Skeletal muscle tissue (tissue), 3 donors: ENCODE measurements at regions not wholly inside any gene's neighbourhood (a gene's known extent, or its start where the extent isn't known, plus 50 kb on each side); places are given as distances from the start of the nearest gene placed in this dataset.

ENCODE experiments used
- H3K27ac ChIP-seq: one replicate; pipeline ENCODE4 v1.7.0; 2013; ENCODE audit warnings: mild to moderate bottlenecking, low read depth, low read length, inconsistent platforms
- H3K27me3 ChIP-seq, 3 donors: one replicate each; pipeline ENCODE4 v1.7.0; 2013; ENCODE audit warnings: low read length in 3 of 3; ENCODE audit not compliant: control insufficient read depth in 3 of 3, insufficient read depth in 3 of 3
- H3K36me3 ChIP-seq, 3 donors: one replicate each; pipeline ENCODE4 v1.7.0; 2013; ENCODE audit warnings: low read length in 3 of 3; ENCODE audit not compliant: control insufficient read depth in 3 of 3, insufficient read depth in 3 of 3
- H3K4me1 ChIP-seq, 3 donors: one replicate each; pipeline ENCODE4 v1.7.0; 2013; ENCODE audit warnings: low read length in 3 of 3, mild to moderate bottlenecking in 3 of 3; ENCODE audit not compliant: control insufficient read depth in 3 of 3, insufficient read depth in 3 of 3
- H3K4me3 ChIP-seq, 3 donors: one replicate each; pipeline ENCODE4 v1.7.0; 2013; ENCODE audit warnings: low read length in 3 of 3
- H3K9ac ChIP-seq, 3 donors: one replicate each; pipeline ENCODE4 v1.7.0; 2013; ENCODE audit warnings: low read length in 3 of 3, mild to moderate bottlenecking in 3 of 3, moderate library complexity in 2 of 3, low read depth in 1 of 3
- H3K9me3 ChIP-seq, 3 donors: one replicate each; pipeline ENCODE4 v1.7.0; 2013; ENCODE audit warnings: low read length in 3 of 3; ENCODE audit not compliant: control insufficient read depth in 3 of 3
- donor health status: Osteomylitis.

DNA sequence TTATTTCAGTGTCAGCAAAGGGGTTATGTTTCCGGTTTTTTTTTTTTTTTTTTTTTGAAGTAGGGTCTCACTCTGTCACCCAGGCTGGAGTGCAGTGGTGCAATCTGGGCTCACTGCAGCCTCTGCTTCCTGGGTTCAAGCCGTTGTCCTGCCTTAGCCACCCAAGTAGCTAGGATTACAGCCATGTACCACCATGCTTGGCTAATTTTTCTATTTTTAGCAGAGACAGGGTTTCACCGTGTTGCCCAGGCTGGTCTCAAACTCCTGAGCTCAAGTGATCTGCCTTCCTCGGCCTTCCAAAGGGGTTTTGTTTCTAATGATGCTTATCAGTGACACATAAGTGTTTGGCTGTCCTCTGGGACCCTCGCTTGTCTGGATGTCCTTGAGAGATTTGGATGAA is 235.7 kb upstream of the C2CD4B start:
- H3K9me3 ChIP-seq = no peaks in the 10 kb centered on the region
- no peak overlapping the region for H3K4me3 ChIP-seq
- H3K27me3 ChIP-seq = no peaks in the 10 kb centered on the region
- H3K4me1 ChIP-seq = peaks cover 12 to 43% (median 19%) of the 10 kb centered on the region in 3 donors
- no peaks in the 10 kb centered on the region for H3K36me3 ChIP-seq
- no peak overlapping the region for H3K9ac ChIP-seq
- no peak overlapping the region for H3K27ac ChIP-seq

DNA sequence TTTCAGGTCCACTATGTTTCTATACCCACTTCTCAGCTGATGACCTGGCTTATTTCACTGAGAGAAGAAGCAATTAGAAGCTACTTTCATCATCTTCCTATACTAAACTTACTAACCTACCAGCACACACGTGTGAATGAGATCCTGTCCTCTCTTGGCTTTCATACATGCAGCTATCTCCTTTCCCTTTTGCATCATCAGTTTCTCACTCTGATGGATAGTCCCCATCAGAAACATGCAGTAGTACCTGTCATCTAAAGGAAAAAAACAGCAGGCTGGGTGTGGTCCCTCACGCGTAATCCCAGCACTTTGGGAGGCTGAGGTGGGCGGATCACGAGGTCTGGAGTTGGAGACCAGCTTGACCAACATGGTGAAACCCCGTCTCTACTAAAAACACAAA is 237.6 kb upstream of the C2CD4B start:
- peaks cover 12 to 49% (median 19%) of the 10 kb centered on the region in 3 donors for H3K4me1 ChIP-seq

GRCh38 chr15:62403164-62403809 is 238.2 kb upstream of the C2CD4B start:
- Histone ChIP-seq H3K4me3 (no peak overlapping the region), H3K4me1 (peaks cover 12 to 49% (median 19%) of the 10 kb centered on the region in 3 donors), H3K9ac (no peak overlapping the region), H3K36me3 (no peaks in the 10 kb centered on the region), H3K27ac (peak overlapping the region; percentile 38), H3K27me3 (no peaks in the 10 kb centered on the region), H3K9me3 (no peaks in the 10 kb centered on the region)

More for the DNA sequence above, 237.6 kb upstream of the C2CD4B start:
- H3K9ac ChIP-seq = no peak overlapping the region
- no peaks in the 10 kb centered on the region for H3K36me3 ChIP-seq
- no peak overlapping the region for H3K4me3 ChIP-seq
- H3K9me3 ChIP-seq = no peaks in the 10 kb centered on the region
- H3K27me3 ChIP-seq = no peaks in the 10 kb centered on the region
- no peak overlapping the region for H3K27ac ChIP-seq

- Histone ChIP-seq H3K9me3 (no peaks in the 10 kb centered on the region), H3K36me3 (no peaks in the 10 kb centered on the region), H3K9ac (no peak overlapping the region), H3K27ac (no peak overlapping the region), H3K4me3 (no peak overlapping the region), H3K27me3 (no peaks in the 10 kb centered on the region), H3K4me1 (peaks cover 12 to 49% (median 19%) of the 10 kb centered on the region in 3 donors)
Measured at GRCh38 chr15:62404194-62404985, 239.3 kb upstream of the C2CD4B start.

DNA sequence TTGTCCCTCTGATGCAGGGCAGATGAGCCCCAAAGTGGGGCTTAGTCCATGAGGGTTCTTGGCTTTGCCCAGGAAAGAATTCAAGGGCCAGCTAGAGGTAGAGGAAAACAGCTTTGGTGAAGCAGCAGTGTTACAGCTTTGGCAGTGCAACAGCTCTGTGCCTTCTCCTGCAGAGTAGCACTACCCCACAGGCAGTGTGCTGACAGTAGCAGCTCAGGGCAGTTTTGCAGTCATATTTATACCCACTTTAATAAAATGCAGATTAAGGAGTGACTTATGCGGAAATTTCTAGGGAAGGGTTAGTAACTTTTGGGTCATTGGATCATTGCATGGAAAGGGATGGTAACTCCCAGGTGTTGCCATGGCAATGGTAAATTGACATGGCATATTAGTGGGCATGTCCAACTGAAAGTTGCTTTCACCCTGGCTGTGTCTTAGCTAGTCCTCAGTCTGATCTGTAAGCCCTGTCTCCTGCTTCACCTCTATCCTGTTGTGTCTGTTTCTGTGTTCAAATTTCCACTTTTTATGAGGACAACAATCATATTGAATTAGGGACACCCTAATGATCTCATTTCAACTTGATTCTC is 241.3 kb upstream of the C2CD4B start:
- H3K9ac ChIP-seq = no peak overlapping the region
- peaks cover 9 to 43% (median 11%) of the 10 kb centered on the region in 3 donors for H3K4me1 ChIP-seq
- no peaks in the 10 kb centered on the region for H3K9me3 ChIP-seq
- H3K36me3 ChIP-seq = no peaks in the 10 kb centered on the region
- H3K4me3 ChIP-seq = no peak overlapping the region
- H3K27ac ChIP-seq = no peak overlapping the region
- H3K27me3 ChIP-seq = no peaks in the 10 kb centered on the region

- Histone ChIP-seq H3K9ac (no peak overlapping the region), H3K9me3 (no peaks in the 10 kb centered on the region), H3K4me1 (peaks cover 9 to 42% (median 12%) of the 10 kb centered on the region in 3 donors), H3K4me3 (no peak overlapping the region), H3K36me3 (no peaks in the 10 kb centered on the region), H3K27ac (no peak overlapping the region), H3K27me3 (no peaks in the 10 kb centered on the region)
Measured at GRCh38 chr15:62407216-62407615, 242.1 kb upstream of the C2CD4B start.

DNA sequence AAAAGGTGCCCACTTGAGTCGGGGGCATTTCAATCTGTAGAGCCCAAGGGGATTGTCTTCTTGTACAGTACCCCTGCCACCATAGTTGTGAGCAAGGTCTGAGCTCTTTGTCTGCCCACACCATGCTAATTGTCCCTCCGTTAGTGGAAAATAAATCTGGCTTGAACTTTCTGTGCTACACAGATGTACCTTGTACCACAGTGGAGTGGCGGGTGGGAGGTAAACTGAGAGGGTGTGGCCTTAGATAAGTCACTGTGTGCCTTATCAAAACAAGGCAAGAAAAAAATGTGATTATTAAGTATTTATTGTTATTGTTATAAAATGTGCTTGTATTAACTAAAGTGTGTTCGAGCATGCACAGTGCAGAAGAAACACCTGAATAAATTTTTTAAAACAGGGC is 242.9 kb upstream of the C2CD4B start:
- Histone ChIP-seq H3K27me3 (no peaks in the 10 kb centered on the region), H3K36me3 (no peaks in the 10 kb centered on the region), H3K9me3 (no peaks in the 10 kb centered on the region), H3K27ac (no peak overlapping the region), H3K4me3 (no peak overlapping the region), H3K9ac (no peak overlapping the region), H3K4me1 (peaks cover 4 to 41% (median 17%) of the 10 kb centered on the region in 3 donors)

GRCh38 chr15:62409466-62409865 is 244.4 kb upstream of the C2CD4B start:
- no peak overlapping the region for H3K27ac ChIP-seq
- H3K9me3 ChIP-seq = no peaks in the 10 kb centered on the region
- no peaks in the 10 kb centered on the region for H3K36me3 ChIP-seq
- H3K27me3 ChIP-seq = no peaks in the 10 kb centered on the region
- H3K4me1 ChIP-seq = peaks cover 8 to 35% (median 25%) of the 10 kb centered on the region in 3 donors
- no peak overlapping the region for H3K9ac ChIP-seq
- no peak overlapping the region for H3K4me3 ChIP-seq

GRCh38 chr15:62412686-62413085 is 247.6 kb upstream of the C2CD4B start:
- H3K4me3 ChIP-seq = no peak overlapping the region
- no peak overlapping the region for H3K27ac ChIP-seq
- no peaks in the 10 kb centered on the region for H3K36me3 ChIP-seq
- no peak overlapping the region for H3K9ac ChIP-seq
- H3K4me1 ChIP-seq = peaks cover 11 to 38% (median 28%) of the 10 kb centered on the region in 3 donors
- H3K27me3 ChIP-seq = no peaks in the 10 kb centered on the region
- no peaks in the 10 kb centered on the region for H3K9me3 ChIP-seq

DNA sequence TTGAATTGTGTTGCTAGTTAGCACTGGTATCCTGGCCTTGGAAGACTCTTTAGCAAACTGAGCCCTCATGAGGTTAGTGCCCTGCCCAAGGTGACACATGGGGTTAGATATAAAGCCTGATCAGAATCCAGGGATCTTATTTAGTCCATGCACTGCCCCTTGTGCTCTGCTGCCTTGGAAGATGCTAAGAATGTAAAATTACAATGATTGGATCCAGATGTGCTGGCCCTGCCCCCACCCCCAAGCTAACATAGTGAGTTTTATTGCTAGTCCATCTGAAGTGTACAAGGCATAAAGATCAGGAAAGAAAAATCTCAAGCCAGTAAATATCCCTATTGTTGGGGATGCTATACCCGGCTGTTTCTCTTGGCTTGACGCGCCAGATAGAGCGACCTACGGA is 248.1 kb upstream of the C2CD4B start:
- Histone ChIP-seq H3K9me3 (no peaks in the 10 kb centered on the region), H3K27ac (no peak overlapping the region), H3K27me3 (no peaks in the 10 kb centered on the region), H3K4me1 (peaks cover 11 to 40% (median 28%) of the 10 kb centered on the region in 3 donors), H3K4me3 (no peak overlapping the region), H3K36me3 (no peaks in the 10 kb centered on the region), H3K9ac (no peak overlapping the region)
